Activated B cell treated with CpG ODN at 0.5 μM for 24 hours (primary cell): ENCODE measurements at regions not wholly inside any gene's neighbourhood (a gene's known extent, or its start where the extent isn't known, plus 50 kb on each side); places are given as distances from the start of the nearest gene placed in this dataset.
"Not testable (repeated sequence)": the region's sequence is repeated elsewhere in the genome, so short reads cannot be mapped to it uniquely, and the experiment has no call there.

Experiments
- ATAC-seq: fragments of 200-7000 bp; cut with Tn5 transposase; one replicate; pipeline ENCODE4 v1.10.0; 2021; ENCODE audit warnings: low read depth, mild to moderate bottlenecking, moderate library complexity
- CTCF ChIA-PET: fragments of 350-600 bp; sonication (Branson Sonifier 250); formaldehyde crosslinking; loops from one replicate; lab custom pipeline; 2021; ENCODE audit warnings: antibody characterized with exemption; lab: Charles Lee
- POLR2A ChIA-PET: fragments of 350-600 bp; sonication (Branson Sonifier 250); formaldehyde crosslinking; loops from one replicate; lab custom pipeline; 2021; ENCODE audit warnings: antibody characterized with exemption; lab: Charles Lee
- DNase-seq: peaks from one replicate; pipeline ENCODE4 v3.0.0; 2022
- H3K27ac Mint-ChIP-seq: one replicate; pipeline ENCODE4 v1.8.0; 2020; ENCODE audit warnings: mixed read lengths
- H3K27me3 Mint-ChIP-seq: one replicate; pipeline ENCODE4 v1.8.0; 2021; ENCODE audit warnings: mixed read lengths
- H3K36me3 Mint-ChIP-seq: one replicate; pipeline ENCODE4 v1.8.0; 2021; ENCODE audit warnings: low read depth, mixed read lengths
- H3K4me1 Mint-ChIP-seq: one replicate; pipeline ENCODE4 v1.8.0; 2021; ENCODE audit warnings: mixed read lengths
- H3K4me3 Mint-ChIP-seq: one replicate; pipeline ENCODE4 v1.8.0; 2020; ENCODE audit warnings: mild to moderate bottlenecking, mixed read lengths
- H3K9me3 Mint-ChIP-seq: one replicate; pipeline ENCODE4 v1.8.0; 2020; ENCODE audit warnings: mixed read lengths
- intact Hi-C: fragments of 100-400 bp; cut with micrococcal nuclease; formaldehyde crosslinking; loops from one replicate; pipeline ENCODE4 v1.15.1; 2024
- TF ChIP-seq, protein P1 (sequence below): fragments of 200-600 bp; IDR thresholded peaks from one replicate; pipeline ENCODE4 v1.8.0; 2022; ENCODE audit warnings: antibody characterized with exemption, mild to moderate bottlenecking

DNA sequence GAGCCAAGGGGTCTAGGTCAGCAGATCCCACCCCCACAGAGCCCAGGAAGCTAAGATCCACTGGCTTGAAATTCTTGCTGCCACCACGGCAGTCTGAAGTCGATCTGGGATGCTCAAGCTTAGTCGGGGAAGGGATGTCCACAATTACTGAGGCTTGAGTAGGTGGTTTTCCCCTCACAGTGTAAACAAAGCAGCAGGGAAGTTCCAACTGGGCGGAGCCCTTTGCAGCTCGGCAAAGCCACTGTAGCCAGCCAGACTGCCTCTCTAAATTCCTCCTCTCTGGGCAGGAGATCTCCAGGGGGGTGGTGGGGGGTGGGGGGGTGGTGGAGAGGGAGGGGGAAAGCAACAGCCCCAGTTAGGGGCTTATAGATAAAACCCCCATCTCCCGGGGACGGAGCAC is 419.5 kb downstream of the NUP35 start:
- H3K9me3 Mint-ChIP-seq = peaks cover 13% of the 10 kb centered on the region
- ChIA-PET POLR2A (no interaction called here), CTCF (no interaction called here)
- no peak overlapping the region for H3K27ac Mint-ChIP-seq
- no peaks in the 10 kb centered on the region for H3K27me3 Mint-ChIP-seq
- DNase-seq (no peak), ATAC-seq (peak; percentile 66)
- H3K4me3 Mint-ChIP-seq = no peak overlapping the region
- no peaks in the 10 kb centered on the region for H3K36me3 Mint-ChIP-seq
- TF ChIP-seq, protein P1, sequence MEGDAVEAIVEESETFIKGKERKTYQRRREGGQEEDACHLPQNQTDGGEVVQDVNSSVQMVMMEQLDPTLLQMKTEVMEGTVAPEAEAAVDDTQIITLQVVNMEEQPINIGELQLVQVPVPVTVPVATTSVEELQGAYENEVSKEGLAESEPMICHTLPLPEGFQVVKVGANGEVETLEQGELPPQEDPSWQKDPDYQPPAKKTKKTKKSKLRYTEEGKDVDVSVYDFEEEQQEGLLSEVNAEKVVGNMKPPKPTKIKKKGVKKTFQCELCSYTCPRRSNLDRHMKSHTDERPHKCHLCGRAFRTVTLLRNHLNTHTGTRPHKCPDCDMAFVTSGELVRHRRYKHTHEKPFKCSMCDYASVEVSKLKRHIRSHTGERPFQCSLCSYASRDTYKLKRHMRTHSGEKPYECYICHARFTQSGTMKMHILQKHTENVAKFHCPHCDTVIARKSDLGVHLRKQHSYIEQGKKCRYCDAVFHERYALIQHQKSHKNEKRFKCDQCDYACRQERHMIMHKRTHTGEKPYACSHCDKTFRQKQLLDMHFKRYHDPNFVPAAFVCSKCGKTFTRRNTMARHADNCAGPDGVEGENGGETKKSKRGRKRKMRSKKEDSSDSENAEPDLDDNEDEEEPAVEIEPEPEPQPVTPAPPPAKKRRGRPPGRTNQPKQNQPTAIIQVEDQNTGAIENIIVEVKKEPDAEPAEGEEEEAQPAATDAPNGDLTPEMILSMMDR = no peak
- peaks cover 7% of the 10 kb centered on the region for H3K4me1 Mint-ChIP-seq
- intact Hi-C loops = loop anchor here (2.0 kb wide), 1 partner anchor 37 kb away; no protein-coding TSS in a partner anchor

DNA sequence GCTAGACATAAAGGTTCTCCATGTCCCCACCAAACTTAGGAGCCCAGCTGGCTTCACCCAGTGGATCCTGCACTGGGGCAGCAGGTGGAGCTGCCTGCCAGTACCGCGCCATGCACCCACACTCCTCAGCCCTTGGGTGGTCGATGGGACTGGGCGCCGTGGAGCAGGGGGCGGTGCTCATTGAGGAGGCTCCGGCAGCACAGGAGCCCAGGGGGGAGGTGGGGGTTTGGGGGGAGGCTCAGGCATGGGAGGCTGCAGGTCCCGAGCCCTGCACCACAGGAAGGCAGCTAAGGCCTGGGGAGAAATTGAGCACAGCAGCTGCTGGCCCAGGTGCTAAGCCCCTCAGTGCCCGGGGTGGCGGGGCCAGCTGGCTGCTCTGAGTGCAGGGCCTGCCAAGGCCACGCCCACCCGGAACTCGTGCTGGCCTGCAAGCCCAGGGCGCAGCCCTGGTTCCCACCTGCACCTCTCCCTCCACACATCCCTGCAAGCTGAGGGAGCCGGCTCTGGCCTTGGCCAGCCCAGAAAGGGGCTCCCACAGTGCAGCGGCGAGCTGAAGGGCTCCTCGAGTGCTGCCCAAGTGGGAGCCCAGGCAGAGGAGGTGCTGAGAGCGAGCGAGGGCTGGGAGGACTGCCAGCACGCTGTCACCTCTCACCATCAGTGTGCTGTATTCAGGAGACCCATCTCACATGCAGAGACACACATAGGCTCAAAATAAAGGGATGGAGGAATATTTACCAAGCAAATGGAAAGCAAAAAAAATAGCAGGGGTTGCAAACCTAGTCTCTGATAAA is 422.5 kb downstream of the NUP35 start:
- CTCF ChIA-PET, ATAC-seq, H3K27ac Mint-ChIP-seq, POLR2A ChIA-PET, DNase-seq, H3K4me1 Mint-ChIP-seq, H3K4me3 Mint-ChIP-seq, H3K36me3 Mint-ChIP-seq, intact Hi-C loops, H3K27me3 Mint-ChIP-seq: not testable (repeated sequence)
- peaks cover 16% of the 10 kb centered on the region for H3K9me3 Mint-ChIP-seq

GRCh38 chr2:183552716-183553115 is 428.5 kb downstream of the NUP35 start:
- no peaks in the 10 kb centered on the region for H3K27me3 Mint-ChIP-seq
- no peaks in the 10 kb centered on the region for H3K36me3 Mint-ChIP-seq
- H3K4me1 Mint-ChIP-seq = no peaks in the 10 kb centered on the region
- ATAC-seq = no peak
- intact Hi-C loops = no loop called here
- H3K27ac Mint-ChIP-seq = no peak overlapping the region
- no peak for DNase-seq
- peaks cover 10% of the 10 kb centered on the region for H3K9me3 Mint-ChIP-seq
- TF ChIP-seq, protein P1 = no peak
- H3K4me3 Mint-ChIP-seq = no peak overlapping the region
- CTCF ChIA-PET = no interaction called here
- POLR2A ChIA-PET = no interaction called here

DNA sequence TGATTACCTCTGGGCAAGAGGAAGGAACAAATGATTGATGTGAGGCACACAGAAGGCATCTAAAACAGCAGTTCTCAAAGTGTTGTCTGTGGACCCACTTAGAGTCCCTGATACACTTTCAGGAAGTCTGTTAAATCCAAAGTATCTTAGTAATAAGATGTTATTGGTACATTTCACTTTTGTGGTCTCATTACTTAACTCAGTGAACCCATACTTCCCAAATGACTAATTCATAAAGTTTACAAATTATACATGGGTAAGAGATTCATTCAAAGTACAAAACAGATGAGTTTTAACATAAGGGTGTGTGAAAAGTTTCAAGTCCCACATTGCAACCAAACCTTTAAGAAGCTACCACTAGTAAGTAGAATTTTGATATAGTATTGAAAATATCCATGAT is 440.5 kb downstream of the NUP35 start:
- Mint-ChIP-seq H3K9me3 (peaks cover 2% of the 10 kb centered on the region), H3K36me3 (no peaks in the 10 kb centered on the region), H3K27ac (no peak overlapping the region), H3K27me3 (no peaks in the 10 kb centered on the region), H3K4me1 (no peaks in the 10 kb centered on the region), H3K4me3 (no peak overlapping the region)
- ChIA-PET POLR2A (no interaction called here), CTCF (no interaction called here)
- DNase-seq (no peak), ATAC-seq (no peak)
- intact Hi-C loops = no loop called here
- TF ChIP-seq, protein P1 = no peak

DNA sequence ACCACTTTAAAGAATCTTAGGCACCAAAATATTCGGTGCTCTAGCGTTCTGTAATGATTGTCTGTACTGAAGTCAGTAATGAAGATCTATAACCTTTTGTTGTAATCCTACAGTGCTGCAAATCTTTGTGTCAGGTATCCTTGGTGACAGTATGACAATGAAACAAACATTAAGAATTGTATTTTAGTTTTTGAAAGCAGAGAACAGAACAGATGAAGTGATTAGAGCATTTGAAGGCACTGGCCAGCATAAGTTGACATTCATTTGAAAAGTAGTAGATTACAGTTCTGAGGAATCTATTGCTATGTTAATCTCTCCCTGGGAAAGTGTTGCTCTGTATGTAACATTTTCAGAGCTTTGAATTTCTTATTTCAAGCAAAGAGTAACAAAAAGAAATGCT is 451.2 kb downstream of the NUP35 start:
- TF ChIP-seq, protein P1 = no peak
- intact Hi-C loops = no loop called here
- Mint-ChIP-seq H3K27ac (no peak overlapping the region), H3K27me3 (no peaks in the 10 kb centered on the region), H3K4me3 (no peak overlapping the region), H3K36me3 (no peaks in the 10 kb centered on the region), H3K4me1 (no peaks in the 10 kb centered on the region), H3K9me3 (peaks cover 6% of the 10 kb centered on the region)
- CTCF ChIA-PET = no interaction called here
- POLR2A ChIA-PET = no interaction called here
- no peak for ATAC-seq
- no peak for DNase-seq

- POLR2A ChIA-PET = no interaction called here
- no peaks in the 10 kb centered on the region for H3K4me1 Mint-ChIP-seq
- intact Hi-C loops = no loop called here
- TF ChIP-seq, protein P1 = no peak
- CTCF ChIA-PET = no interaction called here
- H3K27me3 Mint-ChIP-seq = no peaks in the 10 kb centered on the region
- no peak overlapping the region for H3K27ac Mint-ChIP-seq
- H3K36me3 Mint-ChIP-seq = no peaks in the 10 kb centered on the region
- H3K4me3 Mint-ChIP-seq = no peak overlapping the region
- DNase-seq (no peak), ATAC-seq (no peak)
- H3K9me3 Mint-ChIP-seq = no peaks in the 10 kb centered on the region
Measured at GRCh38 chr2:183579686-183580085, 455.4 kb downstream of the NUP35 start.
